GM23248 (cell line): ENCODE measurements at regions not wholly inside any gene's neighbourhood (a gene's known extent, or its start where the extent isn't known, plus 50 kb on each side); places are given as distances from the start of the nearest gene placed in this dataset.

ENCODE experiments used
- DNase-seq: peaks from one replicate; pipeline ENCODE4 v3.0.0-alpha.2; 2015
- H2AFZ ChIP-seq: fragments of 200-600 bp; sonication (generic); 2 replicates; pipeline ENCODE4 v1.6.1; 2016; ENCODE audit warnings: antibody characterized with exemption
- H3F3A ChIP-seq: fragments of 200-600 bp; sonication (generic); 2 replicates; pipeline ENCODE4 v1.6.1; 2016; ENCODE audit warnings: mild to moderate bottlenecking, antibody characterized with exemption, mixed run types; ENCODE audit not compliant: insufficient read depth
- H3K27ac ChIP-seq: fragments of 200-600 bp; sonication (generic); 2 replicates; pipeline ENCODE4 v1.5.1; 2016; ENCODE audit warnings: mild to moderate bottlenecking
- H3K27me3 ChIP-seq: fragments of 200-600 bp; sonication (generic); replicated peaks from 2 replicates; pipeline ENCODE4 v1.6.1; 2016; ENCODE audit warnings: mild to moderate bottlenecking; ENCODE audit not compliant: insufficient read depth
- H3K36me3 ChIP-seq: fragments of 200-600 bp; sonication (generic); 2 replicates; pipeline ENCODE4 v1.6.1; 2016; ENCODE audit warnings: low read depth, mild to moderate bottlenecking
- H3K4me1 ChIP-seq: fragments of 200-600 bp; sonication (generic); 2 replicates; pipeline ENCODE4 v1.6.1; 2016; ENCODE audit warnings: mild to moderate bottlenecking; ENCODE audit not compliant: insufficient read depth
- H3K4me2 ChIP-seq: fragments of 200-600 bp; sonication (generic); one replicate; pipeline ENCODE4 v1.6.1; 2016; ENCODE audit warnings: mild to moderate bottlenecking; ENCODE audit not compliant: unreplicated experiment
- H3K4me3 ChIP-seq: fragments of 200-600 bp; sonication (generic); 2 replicates; pipeline ENCODE4 v1.5.1; 2016; ENCODE audit warnings: mild to moderate bottlenecking
- H3K79me2 ChIP-seq: fragments of 200-600 bp; sonication (generic); 2 replicates; pipeline ENCODE4 v1.6.1; 2016; ENCODE audit warnings: mild to moderate bottlenecking; ENCODE audit not compliant: insufficient read depth
- H3K9ac ChIP-seq: fragments of 200-600 bp; sonication (generic); 2 replicates; pipeline ENCODE4 v1.6.1; 2016; ENCODE audit warnings: mild to moderate bottlenecking
- H3K9me2 ChIP-seq: fragments of 200-600 bp; sonication (generic); 2 replicates; pipeline ENCODE4 v1.6.1; 2016; ENCODE audit warnings: mixed run types, mild to moderate bottlenecking, moderate library complexity; ENCODE audit not compliant: insufficient read depth
- H3K9me3 ChIP-seq: fragments of 200-600 bp; sonication (generic); one replicate; pipeline ENCODE4 v1.6.1; 2017; ENCODE audit warnings: low read depth
- H4K20me1 ChIP-seq: fragments of 200-600 bp; sonication (generic); 2 replicates; pipeline ENCODE4 v1.6.0; 2016; ENCODE audit not compliant: insufficient read depth
- EZH2 ChIP-seq: fragments of 200-600 bp; sonication (generic); IDR thresholded peaks from 2 replicates; pipeline ENCODE4 v1.6.1; 2018; ENCODE audit warnings: antibody characterized with exemption, mild to moderate bottlenecking; ENCODE audit not compliant: insufficient read depth, poor library complexity, severe bottlenecking
- EZH2phosphoT487 ChIP-seq: fragments of 200-600 bp; sonication (generic); IDR thresholded peaks from 2 replicates; pipeline ENCODE4 v1.6.1; 2018; ENCODE audit warnings: antibody characterized with exemption, moderate library complexity, mild to moderate bottlenecking, low read depth; ENCODE audit not compliant: insufficient read depth
- WGBS, 2 experiments: methylation state at CpG; one replicate each; pipeline ENCODE4 v1.1.6; 2015 to 2017; ENCODE audit warnings: low lambda C conversion rate in 2 of 2, low coverage in 1 of 2; ENCODE audit errors: missing lambda C conversion rate in 2 of 2; 5-methylcytosine and 5-hydroxymethylcytosine counted together
- in situ Hi-C: fragments of 300-500 bp; cut with MboI; formaldehyde crosslinking; loops from 2 replicates; pipeline ENCODE4 v1.15.0; 2020

DNA sequence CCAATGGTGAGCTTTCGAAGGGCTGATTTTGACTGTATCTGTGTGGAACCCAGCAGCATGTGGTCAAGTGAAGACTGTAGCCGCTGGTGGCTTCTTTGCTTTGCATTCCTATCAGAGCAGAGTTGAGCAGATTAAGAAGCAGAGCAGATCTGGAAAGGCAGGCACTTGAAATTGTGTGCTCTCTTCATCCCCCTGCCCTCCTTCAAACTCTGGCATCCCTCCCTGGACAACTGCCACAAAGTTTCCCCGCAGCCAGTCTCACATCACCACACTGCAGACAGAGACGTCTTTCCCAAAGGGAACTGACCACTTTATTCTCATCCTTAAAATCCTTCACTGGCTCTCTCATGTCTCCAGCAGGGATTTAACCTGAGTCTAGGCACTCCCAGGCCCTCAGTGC lies 237.1 kb upstream of the DYNLRB2 start:
- in situ Hi-C loops = no loop called here
- H3K27ac ChIP-seq = no peak overlapping the region
- H3K4me3 ChIP-seq = no peak overlapping the region
- H3F3A ChIP-seq = peaks cover 28% of the 10 kb centered on the region
- H3K9me2 ChIP-seq = no peaks in the 10 kb centered on the region
- no peak overlapping the region for H3K4me2 ChIP-seq
- H3K4me1 ChIP-seq = peaks cover 41% of the 10 kb centered on the region
- H4K20me1 ChIP-seq = no peaks in the 10 kb centered on the region
- no peaks in the 10 kb centered on the region for H3K27me3 ChIP-seq
- H3K79me2 ChIP-seq = no peaks in the 10 kb centered on the region
- H2AFZ ChIP-seq = no peak overlapping the region
- H3K36me3 ChIP-seq = no peaks in the 10 kb centered on the region
- no peaks in the 10 kb centered on the region for H3K9me3 ChIP-seq
- no peak for DNase-seq
- WGBS, 2 experiments = 96 to 97% methylated on average over 4 of the region's 4 CpGs
- TF ChIP-seq EZH2phosphoT487 (no peak), EZH2 (no peak)
- H3K9ac ChIP-seq = no peak overlapping the region

DNA sequence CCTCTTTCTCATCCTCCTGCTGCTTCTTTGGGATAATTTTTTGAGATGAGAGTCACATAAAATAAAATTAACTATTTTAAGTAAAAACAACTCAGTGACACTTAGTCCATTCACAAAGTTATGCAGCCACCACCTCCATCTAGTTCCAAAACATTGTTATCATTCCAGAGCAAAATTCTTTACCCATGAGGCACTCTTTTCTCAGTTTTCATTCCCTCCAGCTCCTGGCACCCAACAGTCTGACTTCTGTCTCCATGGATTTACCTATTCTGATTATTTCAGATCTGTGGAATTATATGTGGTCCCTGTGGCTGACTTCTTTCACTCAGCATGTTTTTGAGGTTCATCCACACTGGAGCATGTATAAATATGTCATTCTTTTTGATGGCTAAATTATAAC lies 239.9 kb upstream of the DYNLRB2 start:
- Histone ChIP-seq H3F3A (peaks cover 29% of the 10 kb centered on the region), H3K9me3 (no peaks in the 10 kb centered on the region), H3K9ac (no peak overlapping the region), H3K27ac (peak overlapping the region; percentile 55), H3K79me2 (no peaks in the 10 kb centered on the region), H3K4me1 (peaks cover 44% of the 10 kb centered on the region), H3K27me3 (no peaks in the 10 kb centered on the region), H3K4me2 (peak overlapping the region; percentile 43), H3K9me2 (no peaks in the 10 kb centered on the region), H3K4me3 (0 out of 2 replicates have a peak overlapping the region, but pooled peaks have one; percentile 16), H3K36me3 (no peaks in the 10 kb centered on the region), H4K20me1 (no peaks in the 10 kb centered on the region), H2AFZ (peak overlapping the region; percentile 40; the same call in 1 of the 2 replicates)
- TF ChIP-seq EZH2 (no peak), EZH2phosphoT487 (no peak)
- peak; percentile 70 for DNase-seq
- in situ Hi-C loops = no loop called here

DNA sequence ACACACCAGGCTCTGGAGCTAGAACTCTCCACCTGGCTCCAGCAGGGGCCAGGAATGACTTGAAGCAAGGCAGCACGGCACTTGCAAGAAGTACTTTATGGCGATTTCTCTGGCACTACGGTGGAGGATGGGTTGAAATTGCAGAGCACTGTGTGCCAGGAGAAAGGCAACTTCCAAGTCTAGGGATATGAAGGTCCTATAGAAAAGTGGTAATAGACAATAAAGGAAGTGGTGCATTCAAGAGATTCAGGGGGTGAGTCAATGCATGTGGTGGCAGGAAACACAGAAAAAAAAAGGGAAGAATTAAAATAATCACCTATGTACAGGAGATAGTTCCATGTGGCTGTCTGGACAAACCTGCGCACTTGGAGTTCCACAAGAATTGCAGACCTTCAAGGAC lies 240.3 kb upstream of the DYNLRB2 start:
- H3K27ac ChIP-seq = peak overlapping the region; percentile 55
- no peaks in the 10 kb centered on the region for H3K27me3 ChIP-seq
- peak overlapping the region; percentile 40 for H2AFZ ChIP-seq
- peak; percentile 42 for DNase-seq
- peaks cover 29% of the 10 kb centered on the region for H3F3A ChIP-seq
- 0 out of 2 replicates have a peak overlapping the region, but pooled peaks have one; percentile 2 for H3K9ac ChIP-seq
- peaks cover 40% of the 10 kb centered on the region for H3K4me1 ChIP-seq
- peak overlapping the region; percentile 43 for H3K4me2 ChIP-seq
- no peaks in the 10 kb centered on the region for H4K20me1 ChIP-seq
- no peaks in the 10 kb centered on the region for H3K36me3 ChIP-seq
- no peaks in the 10 kb centered on the region for H3K79me2 ChIP-seq
- no peak for TF ChIP-seq EZH2
- no peak for TF ChIP-seq EZH2phosphoT487
- H3K9me2 ChIP-seq = no peaks in the 10 kb centered on the region
- 57 to 59% methylated on average over 4 of the region's 4 CpGs for WGBS, 2 experiments
- in situ Hi-C loops = no loop called here
- peak overlapping the region; percentile 16; the same call in 1 of the 2 replicates for H3K4me3 ChIP-seq
- H3K9me3 ChIP-seq = no peaks in the 10 kb centered on the region

DNA sequence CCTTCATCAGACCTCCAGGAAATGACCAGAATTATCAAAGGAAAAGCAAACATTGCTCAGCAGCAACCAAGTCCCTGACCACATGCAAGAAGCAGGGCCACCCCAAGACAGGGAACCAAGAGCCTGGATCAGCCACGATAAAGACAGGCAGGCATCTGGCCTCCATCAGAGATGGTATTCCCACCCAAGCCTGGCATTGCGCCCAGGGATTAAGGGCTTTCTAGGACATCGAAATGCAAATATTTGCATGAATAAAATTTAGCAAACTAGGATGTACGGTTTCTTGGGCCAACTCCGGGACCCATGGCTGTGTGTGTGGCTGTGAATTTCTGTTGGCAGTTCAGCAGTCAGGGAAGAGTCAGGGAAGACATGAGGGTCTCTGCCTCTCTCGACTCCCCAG lies 241.4 kb upstream of the DYNLRB2 start:
- Histone ChIP-seq H3K4me3 (no peak overlapping the region), H3F3A (peaks cover 29% of the 10 kb centered on the region), H3K27ac (0 out of 2 replicates have a peak overlapping the region, but pooled peaks have one; percentile 55), H3K79me2 (no peaks in the 10 kb centered on the region), H3K36me3 (no peaks in the 10 kb centered on the region), H3K27me3 (no peaks in the 10 kb centered on the region), H3K9ac (no peak overlapping the region), H2AFZ (0 out of 2 replicates have a peak overlapping the region, but pooled peaks have one; percentile 40), H3K9me2 (no peaks in the 10 kb centered on the region), H3K4me1 (peaks cover 35% of the 10 kb centered on the region), H3K4me2 (no peak overlapping the region), H3K9me3 (no peaks in the 10 kb centered on the region), H4K20me1 (no peaks in the 10 kb centered on the region)
- in situ Hi-C loops = no loop called here
- TF ChIP-seq EZH2phosphoT487 (no peak), EZH2 (no peak)
- WGBS, 2 experiments = 30% methylated on average over 6 of the region's 6 CpGs
- DNase-seq = no peak

DNA sequence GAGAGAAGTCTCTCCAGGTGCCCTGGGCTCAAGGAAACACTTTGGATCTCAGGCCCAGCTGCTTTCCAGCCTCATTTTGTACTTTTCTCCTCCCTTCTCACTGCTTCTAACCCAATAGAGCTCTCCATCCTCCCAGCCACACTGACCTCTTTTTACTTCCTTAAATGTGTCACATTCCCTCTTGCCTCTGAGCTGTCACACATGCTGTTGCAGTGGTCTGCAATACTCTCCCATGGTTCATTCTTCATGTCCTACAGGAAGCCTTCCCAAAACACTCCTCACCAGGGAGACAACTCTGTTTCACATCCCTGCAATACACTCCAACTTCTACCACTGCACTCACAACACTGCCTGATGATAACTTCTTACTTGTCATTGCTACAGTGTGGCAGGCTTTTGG lies 242.1 kb upstream of the DYNLRB2 start:
- in situ Hi-C loops = no loop called here
- no peak overlapping the region for H3K27ac ChIP-seq

More for the DNA sequence above, 242.1 kb upstream of the DYNLRB2 start:
- TF ChIP-seq EZH2 (no peak), EZH2phosphoT487 (no peak)
- Histone ChIP-seq H3K4me2 (no peak overlapping the region), H3K36me3 (no peaks in the 10 kb centered on the region), H3K79me2 (no peaks in the 10 kb centered on the region), H4K20me1 (no peaks in the 10 kb centered on the region), H3K9me2 (no peaks in the 10 kb centered on the region), H3K9ac (no peak overlapping the region), H2AFZ (no peak overlapping the region), H3K9me3 (no peaks in the 10 kb centered on the region), H3K4me3 (no peak overlapping the region), H3F3A (peaks cover 29% of the 10 kb centered on the region), H3K27me3 (no peaks in the 10 kb centered on the region), H3K4me1 (peaks cover 35% of the 10 kb centered on the region)
- peak; percentile 16 for DNase-seq
